Right hindlimb (tissue), 1 donor: ENCODE measurements at regions not wholly inside any gene's neighbourhood (a gene's known extent, or its start where the extent isn't known, plus 50 kb on each side); places are given as distances from the start of the nearest gene placed in this dataset.
A peak's percentile ranks its signal among the peaks of the same experiment; 100 is the strongest.
"Not testable (repeated sequence)": the region's sequence is repeated elsewhere in the genome, so short reads cannot be mapped to it uniquely, and the experiment has no call there.

Experiments used
- DNase-seq: peaks from one replicate; pipeline ENCODE4 v3.0.0-alpha.2; 2018

DNA sequence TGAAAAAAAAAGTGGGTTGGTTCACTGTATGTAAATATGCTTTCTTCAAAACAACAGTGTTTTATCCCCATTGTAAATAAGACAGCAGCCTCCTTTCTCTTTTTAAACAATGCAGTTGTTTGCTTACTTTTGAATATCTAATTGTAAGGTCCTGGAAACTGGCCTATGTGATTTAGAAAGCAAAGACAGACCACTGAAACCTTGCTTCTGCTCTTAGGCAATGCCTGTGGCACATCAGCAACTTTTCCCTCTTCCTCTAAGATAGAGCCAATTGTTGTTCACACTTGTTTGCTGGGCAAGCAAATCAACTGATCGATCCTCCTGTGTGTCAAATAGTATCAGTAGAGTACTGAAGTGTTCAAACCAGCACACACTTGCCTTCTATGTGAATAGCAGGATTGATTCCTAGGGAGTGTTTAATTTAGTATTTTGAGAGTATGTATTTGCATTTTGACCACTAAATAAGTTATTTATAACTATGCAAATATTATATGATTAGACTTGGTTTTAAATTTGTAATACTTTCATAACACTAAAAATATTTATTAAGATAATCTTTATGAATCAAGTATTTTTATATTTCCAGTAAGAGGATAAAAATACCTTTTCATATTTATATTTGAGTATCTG is 55.4 kb upstream of the GRPR start:
- DNase-seq: no peak

GRCh38 chrX:16063921-16064320 is 59.4 kb upstream of the GRPR start:
- DNase-seq: peak; percentile 27

GRCh38 chrX:16063141-16063540 is 60.2 kb upstream of the GRPR start:
- no peak for DNase-seq

DNA sequence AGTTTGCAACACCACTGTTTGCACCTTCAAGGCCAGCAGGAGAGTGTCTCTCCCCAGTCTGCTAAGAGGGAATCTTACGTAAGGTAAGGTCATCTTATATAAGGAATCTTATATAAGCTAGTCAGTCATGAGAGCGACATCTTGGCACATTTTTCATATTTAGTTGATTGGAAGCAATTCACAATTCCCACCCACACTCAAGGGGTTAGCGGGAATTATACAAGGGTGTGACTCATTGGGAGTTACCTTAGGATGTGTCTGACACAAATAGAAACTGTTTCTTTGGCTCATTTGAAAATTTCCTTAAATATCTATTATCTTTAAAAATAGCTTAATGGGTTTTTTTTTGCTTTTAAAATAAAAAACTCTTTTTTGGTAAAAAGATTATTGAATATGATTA is 62.1 kb upstream of the GRPR start:
- no peak for DNase-seq

DNA sequence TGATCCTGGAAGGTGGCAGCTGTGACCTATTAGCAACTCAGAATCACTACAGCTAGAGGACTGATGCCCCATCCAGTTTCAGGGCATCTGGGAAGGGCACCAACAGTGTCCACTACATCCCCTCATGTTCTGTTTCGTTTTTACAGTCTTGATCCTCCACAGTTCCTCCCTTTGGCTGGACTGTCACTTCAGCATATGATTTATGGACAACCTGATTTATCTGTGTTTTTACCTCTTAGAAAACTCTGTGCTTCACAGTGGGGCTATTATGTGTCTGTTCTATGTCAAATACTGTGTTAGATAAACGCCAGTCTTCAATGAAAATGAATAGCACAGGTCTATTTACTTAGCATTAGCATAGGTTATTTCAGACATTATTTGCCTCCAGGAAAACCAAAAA is 63.1 kb upstream of the GRPR start:
- DNase-seq: no peak

DNA sequence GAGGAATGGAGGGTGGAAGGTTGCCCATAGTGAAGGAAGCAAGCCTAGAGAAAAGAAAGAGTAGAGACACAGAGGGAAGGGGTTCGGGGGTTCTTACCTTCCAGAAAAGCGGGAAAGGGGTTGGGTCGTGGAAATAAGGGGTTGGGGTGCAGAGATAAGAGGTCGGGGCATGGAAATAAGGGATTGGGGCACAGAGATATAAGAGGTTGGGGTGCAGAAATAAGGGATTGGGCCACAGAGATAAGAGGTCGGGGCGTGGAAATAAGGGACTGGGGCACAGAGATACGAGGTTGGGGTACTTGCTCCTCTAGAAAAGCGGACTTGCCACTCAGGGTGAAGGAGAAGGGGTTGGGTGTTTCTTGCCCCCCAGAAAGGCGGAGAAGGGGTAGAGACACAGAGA is 74.2 kb upstream of the GRPR start:
- DNase-seq: not testable (repeated sequence)

GRCh38 chrX:16042980-16043379 is 80.4 kb upstream of the GRPR start:
- no peak for DNase-seq

DNA sequence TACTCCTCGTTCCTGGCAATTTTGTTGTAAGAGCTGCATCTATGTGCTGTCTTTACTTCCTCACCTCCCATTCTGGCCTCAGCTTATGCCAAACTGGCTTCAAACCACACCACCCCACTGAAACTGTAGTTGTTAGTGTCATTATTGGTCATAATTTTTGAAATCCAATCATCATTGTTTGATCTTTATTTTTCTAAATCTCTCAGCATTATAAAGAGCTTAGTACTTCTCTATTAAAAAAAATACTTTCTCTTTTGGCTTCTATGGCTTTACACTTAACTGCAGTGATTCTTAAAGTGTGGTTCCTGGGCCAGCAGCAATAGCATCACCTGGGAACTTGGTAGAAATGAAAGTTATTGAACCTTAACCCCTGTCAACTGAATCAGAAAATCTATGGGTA is 83.5 kb upstream of the GRPR start:
- no peak for DNase-seq

GRCh38 chrX:16039363-16039762 is 84.0 kb upstream of the GRPR start:
- DNase-seq: no peak

- DNase-seq: no peak
Observed at GRCh38 chrX:16033331-16033730, 90.0 kb upstream of the GRPR start.

GRCh38 chrX:16028576-16028975 is 94.8 kb upstream of the GRPR start:
- DNase-seq: no peak

- no peak for DNase-seq
Observed at GRCh38 chrX:16023790-16024734, 99.3 kb upstream of the GRPR start.

- no peak for DNase-seq
Observed at GRCh38 chrX:16022580-16023200, 100.7 kb upstream of the GRPR start.

- DNase-seq: no peak
Observed at GRCh38 chrX:16018291-16018690, 105.1 kb upstream of the GRPR start.

DNA sequence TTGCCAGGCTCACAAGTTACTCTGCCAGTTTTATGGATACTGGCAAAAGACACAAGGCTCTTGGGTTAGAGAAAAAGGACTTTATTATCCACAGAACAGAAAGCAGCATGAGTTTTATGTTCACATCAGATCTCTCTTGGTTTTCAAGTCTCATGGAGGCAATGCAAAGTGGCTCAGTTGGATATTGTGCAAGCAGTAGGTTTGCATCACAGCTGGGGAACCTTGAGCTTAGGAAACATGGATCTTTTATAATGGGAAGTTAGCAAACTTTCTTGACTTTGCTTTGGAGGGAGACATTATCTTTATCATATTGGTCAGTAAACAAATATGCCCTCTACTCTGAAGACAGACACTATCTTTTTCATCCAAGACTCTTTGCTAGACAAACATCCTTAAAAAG is 109.2 kb upstream of the GRPR start:
- no peak for DNase-seq

DNA sequence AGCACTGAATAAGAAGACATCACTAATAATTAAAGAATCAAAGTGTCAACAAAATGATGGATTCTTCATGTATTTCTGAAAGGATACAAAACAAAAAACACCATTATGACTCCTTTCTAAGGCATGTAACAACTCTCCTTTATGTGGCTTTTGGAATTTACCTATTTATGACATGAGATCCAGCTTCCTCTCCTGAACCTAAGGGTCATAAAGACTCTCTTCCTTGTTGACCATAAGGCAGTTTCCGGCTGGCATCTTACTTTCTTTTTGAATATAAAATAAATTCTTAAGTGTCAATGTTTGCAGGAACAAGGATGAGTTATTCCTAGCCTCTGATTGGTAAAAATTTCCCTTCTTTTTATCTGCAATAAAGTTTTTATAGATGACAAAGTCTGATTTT is 111.1 kb upstream of the GRPR start:
- no peak for DNase-seq

GRCh38 chrX:16005917-16006316 is 117.4 kb upstream of the GRPR start:
- no peak for DNase-seq

DNA sequence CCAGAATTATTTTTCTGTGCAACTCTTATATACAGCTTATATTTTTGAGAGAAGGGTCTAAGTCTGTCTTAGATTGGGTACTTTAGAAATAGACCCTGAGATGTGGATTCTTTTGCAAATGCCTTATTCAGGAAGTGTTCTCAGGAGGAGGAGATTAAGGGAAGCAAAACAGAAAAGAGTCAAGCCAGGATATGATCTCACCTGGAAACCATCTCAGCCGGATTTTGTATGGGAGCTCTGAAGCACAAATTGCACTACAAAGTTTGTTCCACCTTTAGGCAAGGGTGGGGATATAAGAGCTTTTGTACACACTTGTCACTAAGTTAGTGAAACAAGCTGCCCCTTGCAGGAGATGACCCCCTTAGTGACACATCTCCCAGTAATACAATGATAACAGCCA is 121.2 kb upstream of the GRPR start:
- no peak for DNase-seq

DNA sequence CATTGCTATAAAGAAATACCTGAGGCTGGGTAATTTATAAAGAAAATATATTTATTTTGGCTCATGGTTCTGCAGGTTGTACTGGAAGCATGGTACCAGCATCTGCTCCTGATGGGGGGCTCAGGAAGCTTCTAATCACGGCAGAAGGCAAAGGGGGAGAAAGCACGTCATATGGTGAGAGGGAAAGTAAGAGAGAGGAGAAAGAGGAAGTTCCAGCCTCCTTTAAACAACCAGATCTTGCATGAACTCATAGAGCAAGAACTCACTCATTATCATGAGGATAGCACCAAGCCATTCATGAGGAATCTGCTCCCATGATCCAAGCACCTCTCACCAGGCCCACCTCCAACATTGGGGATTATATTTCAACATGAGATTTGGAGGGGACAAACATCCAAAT is 125.0 kb upstream of the GRPR start:
- DNase-seq: no peak

DNA sequence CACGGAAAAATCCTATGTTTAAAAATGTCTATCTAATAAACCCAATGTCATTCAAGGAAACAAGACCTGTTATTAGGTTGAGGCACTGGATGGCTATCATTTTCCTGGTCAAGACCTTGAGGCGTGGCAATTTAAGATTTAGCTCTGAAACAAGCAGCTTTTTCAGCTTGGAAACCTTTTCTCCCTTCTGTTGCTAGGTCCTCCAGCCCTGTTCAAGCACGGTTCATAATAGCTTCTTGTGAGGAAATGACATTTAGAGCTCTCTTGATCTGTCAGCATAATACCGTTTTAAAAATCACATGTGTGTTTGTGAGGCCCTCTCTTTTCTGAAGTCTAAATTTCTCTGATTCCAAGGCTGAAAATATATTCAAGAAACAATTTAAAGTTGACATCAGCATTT is 133.6 kb upstream of the GRPR start:
- no peak for DNase-seq

DNA sequence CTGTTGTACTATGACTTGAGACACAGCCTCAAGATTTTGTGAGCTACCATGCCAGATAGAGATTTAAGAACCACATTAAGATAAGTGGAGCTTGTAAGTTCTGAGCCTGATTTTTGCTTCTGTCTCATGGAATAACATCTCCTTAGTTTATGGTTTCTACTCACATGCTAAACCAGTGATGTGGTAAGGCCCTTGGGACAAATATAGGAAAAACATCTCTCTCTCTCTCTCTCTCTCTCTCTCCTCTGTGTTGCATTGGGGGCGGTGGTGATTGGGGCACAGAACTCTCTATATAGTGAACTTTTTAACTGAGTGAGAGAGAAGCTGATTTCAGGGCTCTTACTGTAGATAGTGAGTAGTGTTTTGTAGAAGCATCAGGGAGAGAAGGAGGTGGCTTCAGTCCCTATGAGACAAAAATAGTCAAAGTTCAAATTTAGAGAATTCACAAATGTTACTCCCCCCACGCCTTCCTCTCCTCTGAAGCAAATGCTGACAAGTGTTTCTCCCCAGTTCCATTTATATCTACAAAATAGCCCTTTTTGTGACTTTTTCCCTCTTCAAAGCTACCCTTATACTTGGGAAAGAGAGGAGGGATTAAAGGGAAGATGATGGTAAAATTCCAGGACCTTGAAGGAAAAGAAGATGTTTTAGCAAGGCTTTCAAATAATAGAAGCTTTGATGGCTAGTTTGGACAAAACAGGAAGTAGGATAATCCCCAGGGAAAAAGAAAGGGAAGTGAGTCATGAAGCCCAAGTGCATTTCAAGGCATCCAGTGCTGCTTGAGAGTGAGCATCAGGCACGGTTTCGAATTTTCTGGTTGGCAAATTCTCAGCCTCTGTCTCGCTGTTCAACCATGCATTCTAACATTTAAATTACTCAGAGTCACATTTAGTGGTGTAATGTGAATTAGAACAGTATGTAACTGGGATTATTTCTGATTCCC is 134.3 kb upstream of the AP1S2 start:
- DNase-seq: no peak

GRCh38 chrX:15985937-15986336 is 131.3 kb upstream of the AP1S2 start:
- no peak for DNase-seq

DNA sequence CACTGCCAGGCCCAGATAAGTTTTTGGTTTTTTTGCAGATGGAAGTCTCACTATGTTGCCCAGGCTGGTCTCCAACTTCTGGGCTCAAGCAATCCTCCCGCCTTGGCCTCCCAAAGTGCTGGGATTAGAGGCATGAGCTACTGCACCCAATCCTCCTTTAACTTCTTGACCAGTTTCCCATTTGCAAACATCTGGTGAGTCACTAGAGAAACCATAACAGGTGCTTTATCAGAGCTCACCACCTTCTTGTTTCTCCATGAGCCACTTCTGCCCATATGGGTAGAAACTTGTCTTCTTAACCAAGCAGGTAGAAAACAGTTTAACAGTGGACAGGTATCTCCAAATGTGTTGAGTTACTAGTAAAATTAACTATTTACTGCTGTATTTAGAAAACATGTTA is 128.4 kb upstream of the AP1S2 start:
- DNase-seq: no peak
